ENCODE measurements at regions not wholly inside any gene's neighbourhood (a gene's known extent, or its start where the extent isn't known, plus 50 kb on each side); places are given as distances from the start of the nearest gene placed in this dataset.
"Not testable (repeated sequence)": the region's sequence is repeated elsewhere in the genome, so short reads cannot be mapped to it uniquely, and the experiment has no call there.

- no peak for DNase-seq (ENCODE audit: low read depth)
These were observed 63.3 kb upstream of the VIPR2 start for GRCh38 chr7:159207951-159208350.

GRCh38 chr7:159207393-159207792 lies 62.7 kb upstream of the VIPR2 start:
- no peak for DNase-seq (ENCODE audit: low read depth)

- DNase-seq (ENCODE audit: low read depth) = no peak
These were observed 61.2 kb upstream of the VIPR2 start for GRCh38 chr7:159205833-159206232.

GRCh38 chr7:159204664-159205063 lies 60.0 kb upstream of the VIPR2 start:
- no peak for DNase-seq (ENCODE audit: low read depth)

DNA sequence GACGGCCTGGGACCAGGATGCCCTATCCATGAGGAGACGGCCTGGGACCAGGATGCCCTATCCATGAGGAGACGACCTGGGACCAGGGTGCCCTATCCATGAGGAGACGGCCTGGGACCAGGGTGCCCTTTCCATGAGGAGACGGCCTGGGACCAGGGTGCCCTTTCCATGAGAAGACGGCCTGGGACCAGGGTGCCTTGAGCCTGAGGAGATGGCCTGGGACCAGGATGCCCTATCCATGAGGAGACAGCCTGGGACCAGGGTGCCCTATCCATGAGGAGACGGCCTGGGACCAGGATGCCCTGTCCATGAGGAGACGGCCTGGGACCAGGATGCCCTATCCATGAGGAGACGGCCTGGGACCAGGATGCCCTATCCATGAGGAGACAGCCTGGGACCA lies 58.6 kb upstream of the VIPR2 start:
- DNase-seq (ENCODE audit: low read depth) = not testable (repeated sequence)

GRCh38 chr7:159201722-159202330 lies 57.2 kb upstream of the VIPR2 start:
- DNase-seq (ENCODE audit: low read depth) = no peak

DNA sequence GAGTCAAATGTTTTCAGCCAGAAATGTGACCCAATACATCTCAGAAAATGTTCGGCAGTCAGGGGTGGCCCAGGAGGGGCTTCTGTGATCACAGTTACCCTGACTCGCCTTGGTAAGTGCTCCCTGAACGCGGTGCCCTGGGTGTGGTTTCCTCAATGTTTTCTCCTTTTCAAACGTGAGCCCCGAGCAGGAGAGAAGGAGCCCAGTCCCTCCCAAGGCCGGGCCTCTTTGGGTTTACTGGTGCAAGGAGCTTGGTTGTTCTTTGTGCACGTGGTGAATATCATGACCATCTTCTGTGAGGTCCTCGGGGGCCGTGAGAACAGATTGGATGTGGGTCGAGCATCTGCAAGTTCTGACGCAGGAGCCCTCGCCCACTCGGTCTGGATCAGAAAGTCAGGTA lies 55.8 kb upstream of the VIPR2 start:
- no peak for DNase-seq (ENCODE audit: low read depth)

- DNase-seq (ENCODE audit: low read depth) = no peak
These were observed 53.5 kb upstream of the VIPR2 start for GRCh38 chr7:159198016-159198724.

DNA sequence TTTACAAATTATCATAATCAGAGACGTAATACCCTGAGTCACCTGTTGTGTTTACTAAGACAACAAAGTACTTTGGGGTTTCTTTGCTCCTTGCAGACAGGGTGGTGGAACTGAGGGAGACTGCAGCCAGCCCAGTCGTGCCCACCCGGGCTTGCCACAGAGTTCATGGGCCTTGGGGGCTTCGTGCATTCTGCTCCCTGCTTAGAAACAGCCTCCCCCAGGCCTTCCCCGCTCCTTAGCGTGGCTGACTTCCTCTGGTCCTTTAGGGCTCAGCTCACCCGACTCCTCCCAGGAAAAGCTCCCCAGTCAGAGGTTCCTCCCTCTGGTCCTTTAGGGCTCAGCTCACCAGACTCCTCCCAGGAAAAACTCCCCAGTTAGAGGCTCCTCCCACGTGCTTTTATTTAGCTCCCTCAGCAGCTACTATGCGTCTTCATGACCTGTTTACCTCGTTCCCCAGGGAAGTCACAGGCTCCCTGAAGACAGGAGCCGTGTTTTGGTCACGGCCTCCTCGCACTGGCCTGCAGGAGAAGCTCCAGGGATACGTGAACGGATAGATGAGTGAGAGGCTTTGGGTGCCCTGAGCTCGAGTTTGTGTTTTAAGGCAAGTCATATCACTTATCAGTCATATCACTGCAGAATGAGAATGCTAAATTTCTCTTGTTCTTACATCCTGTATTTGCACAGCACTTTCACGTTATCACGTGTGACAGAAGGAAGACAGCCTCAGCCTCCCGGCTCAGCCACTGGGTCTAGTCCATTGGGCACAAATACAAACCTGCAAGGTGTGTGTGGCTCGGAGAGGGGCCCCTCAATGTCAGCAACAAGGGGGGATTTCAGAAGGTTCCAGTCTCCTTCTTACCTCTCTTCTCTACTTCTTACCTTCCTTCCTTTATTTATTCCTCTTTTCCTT lies 52.7 kb upstream of the VIPR2 start:
- peak; percentile 16 for DNase-seq (ENCODE audit: low read depth)

- no peak for DNase-seq (ENCODE audit: low read depth)
These were observed 51.9 kb upstream of the VIPR2 start for GRCh38 chr7:159196584-159196983.

DNA sequence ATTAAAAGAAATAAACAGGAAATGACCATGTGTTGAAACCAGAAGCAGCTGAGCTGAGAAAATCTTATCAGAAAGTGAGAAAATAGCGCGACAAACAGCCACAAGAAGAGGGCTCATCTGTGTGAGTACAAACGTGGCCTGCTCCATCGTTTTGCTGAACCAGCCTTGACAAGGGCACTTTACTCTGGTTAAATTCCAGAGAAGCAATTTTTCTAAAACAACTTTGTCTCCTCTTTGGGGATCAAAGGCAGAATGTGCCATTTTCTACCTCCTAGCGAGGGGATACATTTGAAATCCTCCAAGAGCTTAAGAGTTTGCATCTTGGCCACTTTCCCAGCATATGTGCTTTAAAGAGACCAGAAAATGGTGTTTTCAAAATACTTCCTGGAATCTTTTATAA lies 51.3 kb upstream of the VIPR2 start:
- no peak for DNase-seq (ENCODE audit: low read depth)

All from activated T-helper 9 cell treated with anti-CD3 and anti-CD28 coated beads, Interleukin-2, amount 50 U/mL, for 16 hours (primary cell).